IMR-90 (cell line): ENCODE measurements at regions not wholly inside any gene's neighbourhood (a gene's known extent, or its start where the extent isn't known, plus 50 kb on each side); places are given as distances from the start of the nearest gene placed in this dataset.

Experiments used
- CTCF ChIP-seq: conservative IDR thresholded peaks from 2 replicates; pipeline ENCODE4 v1.5.1; 2012; ENCODE audit warnings: mild to moderate bottlenecking, low read depth, low read length, improper control_type of control experiment
- MAZ ChIP-seq: IDR thresholded peaks from 2 replicates; pipeline ENCODE4 v1.6.1; 2012; ENCODE audit warnings: low read depth, mild to moderate bottlenecking, low read length, improper control_type of control experiment, moderate library complexity, borderline replicate concordance
- RAD21 ChIP-seq: IDR thresholded peaks from 2 replicates; pipeline ENCODE4 v1.6.1; 2012; ENCODE audit warnings: low read length, improper control_type of control experiment

GRCh38 chr18:73549236-73549635 lies 598.4 kb downstream of the FBXO15 start:
- no peak for TF ChIP-seq CTCF
- no peak for TF ChIP-seq RAD21
- TF ChIP-seq MAZ: no peak
